Fibroblast of skin of back (primary cell): ENCODE measurements at regions not wholly inside any gene's neighbourhood (a gene's known extent, or its start where the extent isn't known, plus 50 kb on each side); places are given as distances from the start of the nearest gene placed in this dataset.

Experiments used
- DNase-seq: peaks from one replicate; pipeline ENCODE4 v3.0.0-alpha.2; 2013

GRCh38 chrX:69277369-69277990 lies 112.2 kb upstream of the PJA1 start:
- DNase-seq: no peak

- DNase-seq: no peak
Measured at GRCh38 chrX:69268611-69269010, 103.4 kb upstream of the PJA1 start.

GRCh38 chrX:69264158-69264581 lies 98.9 kb upstream of the PJA1 start:
- DNase-seq: no peak

- no peak for DNase-seq
Measured at GRCh38 chrX:69263251-69263820, 98.1 kb upstream of the PJA1 start.

GRCh38 chrX:69262036-69262936 lies 97.0 kb upstream of the PJA1 start:
- no peak for DNase-seq

GRCh38 chrX:69260169-69260568 lies 94.9 kb upstream of the PJA1 start:
- no peak for DNase-seq

GRCh38 chrX:69258893-69259292 lies 93.6 kb upstream of the PJA1 start:
- no peak for DNase-seq

GRCh38 chrX:69257499-69258127 lies 92.4 kb upstream of the PJA1 start:
- no peak for DNase-seq

GRCh38 chrX:69256291-69256565 lies 91.0 kb upstream of the PJA1 start:
- no peak for DNase-seq

- DNase-seq: no peak
Measured at GRCh38 chrX:69255441-69256290, 90.4 kb upstream of the PJA1 start.

- DNase-seq: no peak
Measured at GRCh38 chrX:69253821-69254220, 88.6 kb upstream of the PJA1 start.

- DNase-seq: no peak
Measured at GRCh38 chrX:69243276-69243675, 78.0 kb upstream of the PJA1 start.

- DNase-seq: no peak
Measured at GRCh38 chrX:69238887-69239231, 73.6 kb upstream of the PJA1 start.

GRCh38 chrX:69238114-69238886 lies 73.0 kb upstream of the PJA1 start:
- DNase-seq: no peak

- DNase-seq: no peak
Measured at GRCh38 chrX:69237236-69237635, 72.0 kb upstream of the PJA1 start.

- DNase-seq: no peak
Measured at GRCh38 chrX:69236641-69237040, 71.4 kb upstream of the PJA1 start.

GRCh38 chrX:69234624-69235023 lies 69.4 kb upstream of the PJA1 start:
- DNase-seq: no peak

GRCh38 chrX:69232945-69233344 lies 67.7 kb upstream of the PJA1 start:
- DNase-seq: no peak

- peak; percentile 28 for DNase-seq
Measured at GRCh38 chrX:69231903-69232302, 66.7 kb upstream of the PJA1 start.

GRCh38 chrX:69229436-69229835 lies 64.2 kb upstream of the PJA1 start:
- DNase-seq: peak; percentile 86

GRCh38 chrX:69228732-69229131 lies 63.5 kb upstream of the PJA1 start:
- DNase-seq: no peak
